Astrocyte (in vitro differentiated cells and primary cell): ENCODE measurements at regions not wholly inside any gene's neighbourhood (a gene's known extent, or its start where the extent isn't known, plus 50 kb on each side); places are given as distances from the start of the nearest gene placed in this dataset.

Source experiments
- CTCF ChIP-seq: IDR thresholded peaks from 2 replicates; pipeline ENCODE4 v1.5.1; 2011; ENCODE audit warnings: low read depth, mild to moderate bottlenecking, inconsistent platforms, low read length, moderate library complexity; ENCODE audit not compliant: insufficient read depth
- EZH2 ChIP-seq: IDR thresholded peaks from 2 replicates; pipeline ENCODE4 v1.6.1; 2012; ENCODE audit warnings: mild to moderate bottlenecking, low read length, inconsistent platforms; ENCODE audit not compliant: insufficient read depth

DNA sequence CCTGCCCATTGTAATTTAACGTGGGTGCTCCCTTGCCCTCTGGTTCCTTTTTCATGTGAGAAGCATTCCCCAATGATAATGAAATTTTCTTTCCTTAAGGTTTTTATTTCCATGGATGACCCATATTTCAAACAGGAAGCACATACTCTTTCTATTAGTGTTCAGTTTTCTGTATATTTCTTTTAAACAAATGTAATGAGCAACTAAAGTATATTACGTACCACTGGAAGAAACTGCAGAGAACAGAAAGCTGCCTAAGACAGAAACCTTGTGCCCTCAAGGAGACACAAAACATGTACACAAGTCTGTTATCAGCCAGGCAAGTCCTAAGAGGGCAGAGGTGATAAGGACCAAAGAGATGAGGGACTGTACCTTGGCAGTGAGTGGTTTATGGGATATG is 414.9 kb downstream of the ETNK1 start:
- no peak for TF ChIP-seq CTCF
- TF ChIP-seq EZH2 = no peak
